ENCODE measurements at regions not wholly inside any gene's neighbourhood (a gene's known extent, or its start where the extent isn't known, plus 50 kb on each side); places are given as distances from the start of the nearest gene placed in this dataset.
"Not testable (repeated sequence)": the region's sequence is repeated elsewhere in the genome, so short reads cannot be mapped to it uniquely, and the experiment has no call there.

GRCh38 chr11:67923565-67923964, 80.3 kb downstream of the UNC93B1 start:
- not testable (repeated sequence) for TF ChIP-seq CTCF, POLR2A (IDR thresholded peaks at IDR 0.05)

Measured in esophagus squamous epithelium (tissue), 4 donors.